CD4-positive, alpha-beta T cell (primary cell): ENCODE measurements at regions not wholly inside any gene's neighbourhood (a gene's known extent, or its start where the extent isn't known, plus 50 kb on each side); places are given as distances from the start of the nearest gene placed in this dataset.

ENCODE experiments used
- ATAC-seq: fragments of 200-7000 bp; cut with Tn5 transposase; one replicate; pipeline ENCODE4 v1.10.0; 2022; ENCODE audit warnings: mild to moderate bottlenecking; ENCODE audit not compliant: poor library complexity
- CTCF ChIA-PET: fragments of 350-600 bp; sonication (Branson Sonifier 250); formaldehyde crosslinking; loops from one replicate; lab custom pipeline; 2021; ENCODE audit warnings: antibody characterized with exemption, inconsistent platforms; lab: Charles Lee
- POLR2A ChIA-PET: fragments of 350-600 bp; sonication (Branson Sonifier 250); formaldehyde crosslinking; loops from one replicate; lab custom pipeline; 2021; ENCODE audit warnings: antibody characterized with exemption, inconsistent platforms; lab: Charles Lee
- DNase-seq, 14 experiments: peaks; one replicate each; pipeline ENCODE4 v3.0.0-alpha.2; 2013 to 2020; ENCODE audit warnings: mixed read lengths in 2 of 14
- H3K27ac ChIP-seq, 2 donors: one replicate each; pipeline versions ENCODE4 v1.5.1 to v1.7.0; 2013; ENCODE audit warnings: low read length in 2 of 2, low read depth in 1 of 2, mild to moderate bottlenecking in 1 of 2
- H3K27me3 ChIP-seq, 2 experiments: 1 replicate in 1 of 2; 2 replicates in 1 of 2; pipeline versions ENCODE4 v1.6.1 to v1.7.0; 2013; ENCODE audit warnings: low read length in 2 of 2, control low read depth in 1 of 2, mild to moderate bottlenecking in 1 of 2, moderate library complexity in 1 of 2; ENCODE audit not compliant: insufficient read depth in 2 of 2, control insufficient read depth in 1 of 2
- H3K36me3 ChIP-seq: one replicate; pipeline ENCODE4 v1.6.1; 2013; ENCODE audit warnings: low read length, control low read depth; ENCODE audit not compliant: insufficient read depth
- H3K4me1 ChIP-seq: one replicate; pipeline ENCODE4 v1.6.1; 2013; ENCODE audit warnings: low read length, control low read depth; ENCODE audit not compliant: insufficient read depth
- H3K4me3 ChIP-seq: one replicate; pipeline ENCODE4 v1.5.1; 2013; ENCODE audit warnings: mild to moderate bottlenecking, low read length, moderate library complexity
- H3K9me3 ChIP-seq, 2 experiments: 1 replicate in 1 of 2; 2 replicates in 1 of 2; pipeline versions ENCODE4 v1.6.1 to v1.7.0; 2013; ENCODE audit warnings: low read length in 2 of 2, mild to moderate bottlenecking in 2 of 2, control low read depth in 1 of 2, moderate library complexity in 1 of 2; ENCODE audit not compliant: control insufficient read depth in 1 of 2, insufficient read depth in 1 of 2
- H3K27ac Mint-ChIP-seq: one replicate; pipeline ENCODE4 v1.8.0; 2020; ENCODE audit warnings: mixed read lengths
- H3K27me3 Mint-ChIP-seq: one replicate; pipeline ENCODE4 v1.8.0; 2021; ENCODE audit warnings: mixed read lengths
- H3K36me3 Mint-ChIP-seq: one replicate; pipeline ENCODE4 v1.8.0; 2021; ENCODE audit warnings: low read depth, mixed read lengths
- H3K4me1 Mint-ChIP-seq: one replicate; pipeline ENCODE4 v1.8.0; 2021; ENCODE audit warnings: low read depth, mixed read lengths
- H3K4me3 Mint-ChIP-seq: one replicate; pipeline ENCODE4 v1.8.0; 2020; ENCODE audit warnings: mild to moderate bottlenecking, mixed read lengths
- H3K9me3 Mint-ChIP-seq: one replicate; pipeline ENCODE4 v1.8.0; 2020; ENCODE audit warnings: mixed read lengths
- intact Hi-C, 2 experiments: fragments of 100-400 bp; cut with DNase I in 1 of 2; cut with micrococcal nuclease in 1 of 2; formaldehyde crosslinking; loops; one replicate each; pipeline versions ENCODE4 v1.15.1 to v1.9.0; 2023 to 2025; cut with DNase I, micrococcal nuclease
- TF ChIP-seq, protein P1 (sequence below): fragments of 200-600 bp; IDR thresholded peaks from one replicate; pipeline ENCODE4 v1.8.0; 2022; ENCODE audit warnings: antibody characterized with exemption, mild to moderate bottlenecking

DNA sequence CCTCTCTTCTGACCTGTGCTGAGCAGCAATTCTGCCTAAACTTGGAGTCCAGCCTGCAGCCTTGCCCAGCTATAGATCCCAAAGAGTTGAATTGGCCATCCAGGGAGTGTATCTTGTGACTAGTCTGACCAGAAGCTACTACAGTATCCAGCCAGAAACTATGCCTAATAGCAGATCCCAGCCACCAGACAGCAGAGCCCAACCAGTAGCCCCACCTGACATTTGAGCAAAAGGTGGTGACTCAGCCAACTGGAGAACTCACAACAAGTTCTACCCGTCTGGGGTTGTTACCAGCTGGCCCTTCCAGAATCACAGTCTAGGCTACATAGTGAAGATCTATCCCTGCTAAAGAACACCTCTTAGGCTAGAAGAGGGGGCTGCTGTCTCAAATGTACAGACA is 315.0 kb downstream of the CRPPA start:
- H3K9me3 ChIP-seq, result peaks cover 10 to 21% of the 10 kb centered on the region in 2 experiments
- intact Hi-C loops, result no loop called here
- no peak overlapping the region for H3K4me3 ChIP-seq
- POLR2A ChIA-PET, result no interaction called here
- TF ChIP-seq, protein P1, sequence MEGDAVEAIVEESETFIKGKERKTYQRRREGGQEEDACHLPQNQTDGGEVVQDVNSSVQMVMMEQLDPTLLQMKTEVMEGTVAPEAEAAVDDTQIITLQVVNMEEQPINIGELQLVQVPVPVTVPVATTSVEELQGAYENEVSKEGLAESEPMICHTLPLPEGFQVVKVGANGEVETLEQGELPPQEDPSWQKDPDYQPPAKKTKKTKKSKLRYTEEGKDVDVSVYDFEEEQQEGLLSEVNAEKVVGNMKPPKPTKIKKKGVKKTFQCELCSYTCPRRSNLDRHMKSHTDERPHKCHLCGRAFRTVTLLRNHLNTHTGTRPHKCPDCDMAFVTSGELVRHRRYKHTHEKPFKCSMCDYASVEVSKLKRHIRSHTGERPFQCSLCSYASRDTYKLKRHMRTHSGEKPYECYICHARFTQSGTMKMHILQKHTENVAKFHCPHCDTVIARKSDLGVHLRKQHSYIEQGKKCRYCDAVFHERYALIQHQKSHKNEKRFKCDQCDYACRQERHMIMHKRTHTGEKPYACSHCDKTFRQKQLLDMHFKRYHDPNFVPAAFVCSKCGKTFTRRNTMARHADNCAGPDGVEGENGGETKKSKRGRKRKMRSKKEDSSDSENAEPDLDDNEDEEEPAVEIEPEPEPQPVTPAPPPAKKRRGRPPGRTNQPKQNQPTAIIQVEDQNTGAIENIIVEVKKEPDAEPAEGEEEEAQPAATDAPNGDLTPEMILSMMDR, result no peak
- H3K4me1 Mint-ChIP-seq, result no peaks in the 10 kb centered on the region
- H3K27me3 Mint-ChIP-seq, result no peaks in the 10 kb centered on the region
- H3K36me3 ChIP-seq, result no peaks in the 10 kb centered on the region
- H3K4me3 Mint-ChIP-seq, result no peak overlapping the region
- peaks cover 7% of the 10 kb centered on the region for H3K36me3 Mint-ChIP-seq
- no peak for ATAC-seq
- H3K9me3 Mint-ChIP-seq, result peaks cover 17% of the 10 kb centered on the region
- no peaks in the 10 kb centered on the region for H3K4me1 ChIP-seq
- no peak overlapping the region for H3K27ac ChIP-seq
- H3K27ac Mint-ChIP-seq, result no peak overlapping the region
- no peaks in the 10 kb centered on the region for H3K27me3 ChIP-seq
- no peak for DNase-seq
- CTCF ChIA-PET, result no interaction called here

DNA sequence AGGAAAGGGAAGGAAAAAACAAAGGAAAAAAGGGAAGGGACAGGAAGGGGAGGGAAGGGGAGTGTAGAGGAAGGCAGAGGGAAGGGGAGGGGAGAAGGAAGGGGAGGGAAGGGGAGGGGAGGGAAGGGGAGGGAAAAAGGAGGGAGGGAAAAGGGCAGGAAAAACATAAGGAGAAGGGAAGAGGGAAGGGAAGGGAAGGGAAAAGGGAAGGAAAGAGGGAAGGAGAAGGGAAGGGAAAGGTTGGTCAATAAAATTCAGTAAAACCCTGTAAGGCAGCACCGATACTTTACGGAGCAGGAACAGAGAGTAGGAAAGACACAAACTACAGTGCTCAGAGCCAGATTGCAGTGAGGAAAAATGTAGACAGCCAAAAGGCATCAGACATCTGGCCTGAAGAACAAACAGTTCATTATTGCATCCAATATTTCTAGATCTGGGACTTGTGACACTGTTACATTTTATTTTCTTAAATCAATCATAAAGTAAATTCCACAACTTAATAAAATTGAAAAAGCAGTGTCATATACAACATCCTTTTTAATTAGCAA is 322.0 kb downstream of the CRPPA start:
- intact Hi-C loops, result no loop called here
- ATAC-seq (no peak), DNase-seq (no peak)
- Histone ChIP-seq H3K27ac (no peak overlapping the region), H3K36me3 (no peaks in the 10 kb centered on the region), H3K4me3 (no peak overlapping the region), H3K9me3 (peaks cover 1 to 3% of the 10 kb centered on the region in 2 experiments), H3K27me3 (no peaks in the 10 kb centered on the region), H3K4me1 (no peaks in the 10 kb centered on the region)
- no peaks in the 10 kb centered on the region for H3K27me3 Mint-ChIP-seq
- no peaks in the 10 kb centered on the region for H3K4me1 Mint-ChIP-seq
- ChIA-PET CTCF (no interaction called here), POLR2A (no interaction called here)
- H3K9me3 Mint-ChIP-seq, result peaks cover 3% of the 10 kb centered on the region
- TF ChIP-seq, protein P1, result no peak
- H3K36me3 Mint-ChIP-seq, result no peaks in the 10 kb centered on the region
- no peak overlapping the region for H3K4me3 Mint-ChIP-seq
- H3K27ac Mint-ChIP-seq, result no peak overlapping the region

DNA sequence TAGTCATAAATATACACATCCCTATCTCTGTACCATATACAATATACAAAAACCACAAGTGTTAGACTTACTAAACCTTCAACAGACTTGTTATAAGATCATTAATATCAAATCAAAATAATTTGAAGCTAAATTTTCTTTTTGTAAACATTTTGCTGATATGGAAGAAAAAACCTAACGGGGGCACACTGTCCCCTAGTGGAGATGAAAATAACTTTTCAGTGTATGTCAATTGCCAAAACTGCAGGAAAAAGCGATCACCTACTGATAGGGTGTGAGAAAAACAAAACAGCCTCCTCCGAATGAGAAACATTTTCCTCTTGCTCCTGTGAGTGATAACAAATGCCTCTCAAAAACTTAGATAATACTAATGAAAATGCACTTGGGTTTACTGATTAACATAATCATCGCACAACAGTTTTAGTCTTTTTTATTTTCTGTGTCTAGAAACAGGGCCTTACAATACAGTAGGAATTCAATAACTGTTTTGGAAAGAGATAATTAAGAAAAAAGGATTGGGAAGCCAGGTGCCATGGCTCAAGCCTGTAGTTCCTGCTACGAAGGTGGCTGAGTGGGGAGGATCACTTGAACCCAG is 322.7 kb downstream of the CRPPA start:
- Histone ChIP-seq H3K9me3 (no peaks in the 10 kb centered on the region), H3K4me3 (no peak overlapping the region), H3K36me3 (no peaks in the 10 kb centered on the region), H3K27ac (no peak overlapping the region), H3K4me1 (no peaks in the 10 kb centered on the region), H3K27me3 (no peaks in the 10 kb centered on the region)
- ChIA-PET POLR2A (no interaction called here), CTCF (no interaction called here)
- H3K4me3 Mint-ChIP-seq, result no peak overlapping the region
- H3K9me3 Mint-ChIP-seq, result peaks cover 3% of the 10 kb centered on the region
- TF ChIP-seq, protein P1, result no peak
- H3K4me1 Mint-ChIP-seq, result no peaks in the 10 kb centered on the region
- no peak for ATAC-seq
- H3K27me3 Mint-ChIP-seq, result no peaks in the 10 kb centered on the region
- DNase-seq, result no peak
- H3K36me3 Mint-ChIP-seq, result no peaks in the 10 kb centered on the region
- intact Hi-C loops, result no loop called here
- H3K27ac Mint-ChIP-seq, result no peak overlapping the region
